ENCODE measurements at regions not wholly inside any gene's neighbourhood (a gene's known extent, or its start where the extent isn't known, plus 50 kb on each side); places are given as distances from the start of the nearest gene placed in this dataset.
"Not testable (repeated sequence)": the region's sequence is repeated elsewhere in the genome, so short reads cannot be mapped to it uniquely, and the experiment has no call there.

DNA sequence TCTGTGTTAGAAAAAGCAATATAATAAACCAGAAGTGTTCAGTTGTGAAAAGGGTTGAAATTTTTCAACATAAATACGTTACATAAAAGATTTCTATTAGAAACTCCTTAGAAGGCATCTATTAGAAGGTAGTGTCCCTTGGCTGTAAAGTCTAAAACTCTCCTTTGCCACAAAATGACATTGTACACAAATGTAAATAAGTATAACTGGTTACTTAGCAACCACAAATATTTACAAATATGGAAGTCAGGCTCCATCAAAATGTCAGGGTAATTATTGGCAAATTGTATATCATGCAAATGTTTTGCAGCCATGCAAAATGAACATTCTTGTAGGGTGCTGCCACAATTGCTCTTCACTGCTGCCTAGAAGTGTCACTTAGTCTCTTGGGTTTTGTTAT lies 419.1 kb upstream of the CDIN1 start:
- no peak overlapping the region for H3K4me3 ChIP-seq (ENCODE audit: low read depth, low read length)
- TF ChIP-seq, protein P1, sequence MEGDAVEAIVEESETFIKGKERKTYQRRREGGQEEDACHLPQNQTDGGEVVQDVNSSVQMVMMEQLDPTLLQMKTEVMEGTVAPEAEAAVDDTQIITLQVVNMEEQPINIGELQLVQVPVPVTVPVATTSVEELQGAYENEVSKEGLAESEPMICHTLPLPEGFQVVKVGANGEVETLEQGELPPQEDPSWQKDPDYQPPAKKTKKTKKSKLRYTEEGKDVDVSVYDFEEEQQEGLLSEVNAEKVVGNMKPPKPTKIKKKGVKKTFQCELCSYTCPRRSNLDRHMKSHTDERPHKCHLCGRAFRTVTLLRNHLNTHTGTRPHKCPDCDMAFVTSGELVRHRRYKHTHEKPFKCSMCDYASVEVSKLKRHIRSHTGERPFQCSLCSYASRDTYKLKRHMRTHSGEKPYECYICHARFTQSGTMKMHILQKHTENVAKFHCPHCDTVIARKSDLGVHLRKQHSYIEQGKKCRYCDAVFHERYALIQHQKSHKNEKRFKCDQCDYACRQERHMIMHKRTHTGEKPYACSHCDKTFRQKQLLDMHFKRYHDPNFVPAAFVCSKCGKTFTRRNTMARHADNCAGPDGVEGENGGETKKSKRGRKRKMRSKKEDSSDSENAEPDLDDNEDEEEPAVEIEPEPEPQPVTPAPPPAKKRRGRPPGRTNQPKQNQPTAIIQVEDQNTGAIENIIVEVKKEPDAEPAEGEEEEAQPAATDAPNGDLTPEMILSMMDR (IDR thresholded peaks at IDR 0.05; ENCODE audit: low read depth, low read length) = no peak

- TF ChIP-seq, protein P1 (IDR thresholded peaks at IDR 0.05; ENCODE audit: low read depth, low read length) = no peak
These were observed 418.3 kb upstream of the CDIN1 start for GRCh38 chr15:36161108-36161507.

GRCh38 chr15:36161771-36162212 lies 417.6 kb upstream of the CDIN1 start:
- no peak overlapping the region for H3K4me3 ChIP-seq (ENCODE audit: low read depth, low read length)
- TF ChIP-seq, protein P1 (IDR thresholded peaks at IDR 0.05; ENCODE audit: low read depth, low read length) = no peak

More at GRCh38 chr15:36161108-36161507, 418.3 kb upstream of the CDIN1 start:
- H3K4me3 ChIP-seq (ENCODE audit: low read depth, low read length) = no peak overlapping the region

GRCh38 chr15:36163983-36164382 lies 415.4 kb upstream of the CDIN1 start:
- H3K4me3 ChIP-seq (ENCODE audit: low read depth, low read length) = not testable (repeated sequence)

DNA sequence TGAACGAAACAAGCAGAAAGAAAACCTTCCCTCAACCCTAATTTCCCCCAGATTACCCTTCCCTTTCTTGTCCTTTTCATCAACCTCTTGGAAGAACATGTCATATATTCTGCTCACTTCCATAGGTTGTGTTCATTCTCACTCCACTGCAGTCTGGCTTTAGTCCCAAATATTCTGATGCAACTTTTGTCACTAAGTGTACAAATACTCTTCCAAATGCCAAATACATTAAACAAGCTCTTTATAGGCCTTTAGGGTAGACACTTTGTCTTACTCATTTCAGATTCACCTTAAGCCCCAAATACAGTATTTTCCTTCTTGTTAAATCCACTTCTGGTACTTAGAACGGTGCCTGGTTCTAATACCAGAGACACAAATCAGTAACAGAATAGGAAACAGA lies 406.5 kb upstream of the CDIN1 start:
- H3K4me3 ChIP-seq (ENCODE audit: low read depth, low read length) = no peak overlapping the region
- TF ChIP-seq, protein P1 (IDR thresholded peaks at IDR 0.05; ENCODE audit: low read depth, low read length) = no peak

- TF ChIP-seq, protein P1 (IDR thresholded peaks at IDR 0.05; ENCODE audit: low read depth, low read length) = no peak
- H3K4me3 ChIP-seq (ENCODE audit: low read depth, low read length) = no peak overlapping the region
These were observed 404.2 kb upstream of the CDIN1 start for GRCh38 chr15:36175186-36175740.

- TF ChIP-seq, protein P1 (IDR thresholded peaks at IDR 0.05; ENCODE audit: low read depth, low read length) = no peak
- H3K4me3 ChIP-seq (ENCODE audit: low read depth, low read length) = no peak overlapping the region
These were observed 403.6 kb upstream of the CDIN1 start for GRCh38 chr15:36175741-36176291.

All from WI38 (cell line).